OCI-LY1 (cell line): ENCODE measurements at regions not wholly inside any gene's neighbourhood (a gene's known extent, or its start where the extent isn't known, plus 50 kb on each side); places are given as distances from the start of the nearest gene placed in this dataset.

ENCODE experiments used
- H2AFZ ChIP-seq: fragments of 200-600 bp; sonication (generic), shearing (Covaris generic); 2 replicates; pipeline ENCODE4 v1.6.0; 2014; ENCODE audit warnings: antibody characterized with exemption, mild to moderate bottlenecking, low read length
- H3F3A ChIP-seq: fragments of 200-600 bp; sonication (generic), shearing (Covaris generic); 2 replicates; pipeline ENCODE4 v1.6.0; 2014; ENCODE audit warnings: mild to moderate bottlenecking, antibody characterized with exemption, low read length, moderate library complexity; ENCODE audit not compliant: insufficient read depth
- H3K27ac ChIP-seq: fragments of 200-600 bp; sonication (generic); 2 replicates; pipeline ENCODE4 v1.5.1; 2014; ENCODE audit warnings: low read length, mixed run types, mild to moderate bottlenecking, low read depth; ENCODE audit not compliant: poor library complexity, severe bottlenecking
- H3K27me3 ChIP-seq: fragments of 200-600 bp; sonication (generic); 2 replicates; pipeline ENCODE4 v1.6.0; 2014; ENCODE audit warnings: antibody characterized with exemption, mild to moderate bottlenecking, low read length, moderate library complexity; ENCODE audit not compliant: insufficient read depth
- H3K36me3 ChIP-seq: fragments of 200-600 bp; sonication (generic); 2 replicates; pipeline ENCODE4 v1.6.1; 2014; ENCODE audit warnings: mild to moderate bottlenecking, antibody characterized with exemption, low read length, moderate library complexity, mixed read lengths; ENCODE audit not compliant: insufficient read depth
- H3K4me1 ChIP-seq: fragments of 200-600 bp; sonication (generic); 2 replicates; pipeline ENCODE4 v1.5.1; 2014; ENCODE audit warnings: mild to moderate bottlenecking, low read length, moderate library complexity; ENCODE audit not compliant: insufficient read depth, severe bottlenecking
- H3K4me2 ChIP-seq: fragments of 200-600 bp; sonication (generic), shearing (Covaris generic); 2 replicates; pipeline ENCODE4 v1.6.1; 2014; ENCODE audit warnings: low read length
- H3K4me3 ChIP-seq: fragments of 200-600 bp; sonication (generic); 2 replicates; pipeline ENCODE4 v1.5.1; 2014; ENCODE audit warnings: low read length, low read depth, mild to moderate bottlenecking, mixed read lengths; ENCODE audit not compliant: poor library complexity, severe bottlenecking
- H3K79me2 ChIP-seq: fragments of 200-600 bp; shearing (Covaris generic); 2 replicates; pipeline ENCODE4 v1.6.1; 2016; ENCODE audit warnings: mixed run types, low read length, mixed read lengths; ENCODE audit not compliant: insufficient read depth
- H3K9ac ChIP-seq: fragments of 200-600 bp; sonication (generic), shearing (Covaris generic); 2 replicates; pipeline ENCODE4 v1.6.1; 2014; ENCODE audit warnings: mild to moderate bottlenecking, low read length, mixed read lengths
- H3K9me2 ChIP-seq: fragments of 200-600 bp; sonication (generic), shearing (Covaris generic); 2 replicates; pipeline ENCODE4 v1.6.1; 2014; ENCODE audit warnings: low read depth, mild to moderate bottlenecking, low read length, mixed read lengths
- H3K9me3 ChIP-seq: fragments of 200-600 bp; shearing (Covaris generic); 2 replicates; pipeline ENCODE4 v1.6.1; 2014; ENCODE audit warnings: low read length, mixed read lengths
- H4K20me1 ChIP-seq: fragments of 200-600 bp; sonication (generic), shearing (Covaris generic); 2 replicates; pipeline ENCODE4 v1.6.0; 2016; ENCODE audit warnings: mild to moderate bottlenecking, low read length; ENCODE audit not compliant: insufficient read depth
- CTCF ChIP-seq: fragments of 200-600 bp; sonication (generic), shearing (Covaris generic); IDR thresholded peaks from 2 replicates; pipeline ENCODE4 v1.5.1; 2017; ENCODE audit warnings: mild to moderate bottlenecking, antibody characterized with exemption, low read length, moderate library complexity, mixed read lengths
- EZH2 ChIP-seq: fragments of 200-600 bp; sonication (generic), shearing (Covaris generic); IDR thresholded peaks from 2 replicates; pipeline ENCODE4 v1.8.0; 2017; ENCODE audit warnings: borderline replicate concordance, mixed run types, mild to moderate bottlenecking, antibody characterized with exemption, low read length, moderate library complexity, mixed read lengths

GRCh38 chr11:104531075-104531474 is 367.1 kb upstream of the PDGFD start:
- Histone ChIP-seq H2AFZ (no peak overlapping the region), H3K9me2 (no peaks in the 10 kb centered on the region), H3F3A (no peaks in the 10 kb centered on the region), H3K79me2 (no peaks in the 10 kb centered on the region), H3K36me3 (no peaks in the 10 kb centered on the region), H3K9me3 (no peaks in the 10 kb centered on the region), H3K4me1 (no peaks in the 10 kb centered on the region), H3K4me3 (no peak overlapping the region), H3K9ac (no peak overlapping the region), H3K4me2 (no peak overlapping the region), H4K20me1 (no peaks in the 10 kb centered on the region), H3K27me3 (no peaks in the 10 kb centered on the region), H3K27ac (no peak overlapping the region)
- TF ChIP-seq EZH2 (no peak), CTCF (peak; percentile 42)

GRCh38 chr11:104529906-104530305 is 366.0 kb upstream of the PDGFD start:
- no peak overlapping the region for H3K27ac ChIP-seq
- TF ChIP-seq EZH2 (no peak), CTCF (no peak)
- H3K9me2 ChIP-seq = no peaks in the 10 kb centered on the region
- no peaks in the 10 kb centered on the region for H3K36me3 ChIP-seq
- H3K4me2 ChIP-seq = no peak overlapping the region
- H3K27me3 ChIP-seq = no peaks in the 10 kb centered on the region
- no peak overlapping the region for H3K9ac ChIP-seq
- H3K9me3 ChIP-seq = no peaks in the 10 kb centered on the region
- H2AFZ ChIP-seq = no peak overlapping the region
- H3K79me2 ChIP-seq = no peaks in the 10 kb centered on the region
- H3K4me3 ChIP-seq = no peak overlapping the region
- no peaks in the 10 kb centered on the region for H3F3A ChIP-seq
- no peaks in the 10 kb centered on the region for H3K4me1 ChIP-seq
- no peaks in the 10 kb centered on the region for H4K20me1 ChIP-seq

GRCh38 chr11:104529213-104529612 is 365.3 kb upstream of the PDGFD start:
- no peak overlapping the region for H3K4me3 ChIP-seq
- no peak overlapping the region for H3K4me2 ChIP-seq
- H3K36me3 ChIP-seq = no peaks in the 10 kb centered on the region
- H3K9ac ChIP-seq = no peak overlapping the region
- TF ChIP-seq CTCF = no peak
- no peak for TF ChIP-seq EZH2
- H3K79me2 ChIP-seq = no peaks in the 10 kb centered on the region
- H4K20me1 ChIP-seq = no peaks in the 10 kb centered on the region
- H3K9me2 ChIP-seq = no peaks in the 10 kb centered on the region
- H3F3A ChIP-seq = no peaks in the 10 kb centered on the region
- no peaks in the 10 kb centered on the region for H3K27me3 ChIP-seq
- no peak overlapping the region for H2AFZ ChIP-seq
- H3K4me1 ChIP-seq = no peaks in the 10 kb centered on the region
- no peak overlapping the region for H3K27ac ChIP-seq
- H3K9me3 ChIP-seq = no peaks in the 10 kb centered on the region
